Kidney capillary endothelial cell (primary cell): ENCODE measurements at regions not wholly inside any gene's neighbourhood (a gene's known extent, or its start where the extent isn't known, plus 50 kb on each side); places are given as distances from the start of the nearest gene placed in this dataset.
"Not testable (repeated sequence)": the region's sequence is repeated elsewhere in the genome, so short reads cannot be mapped to it uniquely, and the experiment has no call there.

Experiments used
- DNase-seq: peaks from one replicate; pipeline ENCODE4 v3.0.0-alpha.2; 2018; ENCODE audit warnings: low spot score

DNA sequence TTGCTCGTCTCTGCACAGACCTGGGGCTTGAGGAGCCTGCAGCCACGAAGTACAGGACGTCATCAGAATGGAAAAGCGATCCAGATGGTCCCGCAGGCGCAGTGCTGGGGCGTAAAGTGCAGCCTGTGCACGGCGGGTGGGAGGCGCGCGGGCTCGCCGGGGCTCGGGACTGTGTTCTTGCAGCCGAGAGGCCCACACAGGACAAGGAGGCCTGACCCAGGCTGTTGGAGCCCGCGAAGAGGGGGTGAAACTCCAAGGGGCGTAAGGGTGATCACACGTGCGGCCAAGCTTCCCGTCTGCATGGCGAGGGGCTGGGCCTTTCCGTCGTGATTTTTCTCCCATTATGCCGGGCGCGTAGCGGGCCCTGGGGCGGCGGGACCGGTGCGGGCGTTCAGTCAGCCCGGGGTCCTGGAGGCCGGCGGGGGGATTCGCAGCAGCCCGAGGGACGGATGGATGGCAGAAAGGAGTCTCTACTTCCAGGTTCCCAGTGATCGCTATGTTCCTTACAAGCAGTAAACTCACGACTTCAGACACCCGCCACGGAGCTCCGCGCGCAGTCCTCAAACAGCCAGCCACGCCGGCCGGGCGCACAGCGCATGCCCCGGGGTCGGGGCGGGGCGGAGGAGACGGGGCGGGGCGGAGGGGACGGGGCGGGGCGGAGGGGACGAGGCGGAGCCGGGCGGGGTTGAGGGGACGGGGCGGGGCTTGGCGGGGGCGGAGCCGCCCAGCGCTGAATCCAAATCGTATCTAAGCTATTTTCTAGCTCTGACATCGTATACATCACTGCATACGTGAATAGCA, 141.0 kb upstream of the KCNJ18 start:
- DNase-seq, result peak; percentile 70

DNA sequence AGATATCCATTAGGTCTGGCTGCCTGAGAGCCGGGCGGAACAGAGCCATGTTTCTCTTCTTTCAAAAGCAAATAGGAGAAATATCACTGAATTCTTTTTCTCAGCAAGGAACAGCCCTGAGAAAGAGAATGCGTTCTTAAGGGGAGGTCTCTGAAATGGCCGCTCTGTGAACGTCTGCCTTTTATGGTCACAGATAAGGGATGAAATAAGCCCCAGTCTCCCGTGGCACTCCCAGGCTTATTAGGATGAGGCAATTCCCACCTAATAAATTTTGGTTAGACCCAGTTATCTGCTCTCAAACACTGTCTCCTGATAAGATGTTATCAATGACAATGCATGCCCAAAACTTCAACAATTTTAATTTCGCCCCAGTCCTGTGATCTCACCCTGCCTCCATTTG, 133.4 kb upstream of the KCNJ18 start:
- not testable (repeated sequence) for DNase-seq

GRCh38 chr17:21564262-21564661, 128.1 kb upstream of the KCNJ18 start:
- no peak for DNase-seq

DNA sequence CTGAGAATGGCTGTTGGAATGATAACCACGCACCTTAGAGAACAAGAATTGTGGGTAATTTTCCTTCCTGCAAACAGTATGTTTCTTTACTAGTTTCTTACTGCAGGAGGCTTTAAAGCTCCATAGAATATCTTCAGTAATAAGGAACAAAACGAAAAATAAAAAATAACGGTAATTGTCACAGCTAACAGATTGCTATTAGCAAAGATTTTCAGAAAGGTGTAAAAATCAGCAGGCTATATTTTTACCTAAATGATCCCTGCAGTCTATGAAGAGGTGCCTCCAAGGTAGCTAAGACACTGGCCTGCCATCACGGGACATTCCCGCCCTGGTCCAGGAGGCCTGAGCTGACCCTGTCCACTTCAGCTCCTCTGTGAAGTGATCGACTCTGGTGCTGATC, 127.6 kb upstream of the KCNJ18 start:
- DNase-seq, result not testable (repeated sequence)

- DNase-seq, result not testable (repeated sequence)
These were observed 121.9 kb upstream of the KCNJ18 start for GRCh38 chr17:21570427-21570826.

DNA sequence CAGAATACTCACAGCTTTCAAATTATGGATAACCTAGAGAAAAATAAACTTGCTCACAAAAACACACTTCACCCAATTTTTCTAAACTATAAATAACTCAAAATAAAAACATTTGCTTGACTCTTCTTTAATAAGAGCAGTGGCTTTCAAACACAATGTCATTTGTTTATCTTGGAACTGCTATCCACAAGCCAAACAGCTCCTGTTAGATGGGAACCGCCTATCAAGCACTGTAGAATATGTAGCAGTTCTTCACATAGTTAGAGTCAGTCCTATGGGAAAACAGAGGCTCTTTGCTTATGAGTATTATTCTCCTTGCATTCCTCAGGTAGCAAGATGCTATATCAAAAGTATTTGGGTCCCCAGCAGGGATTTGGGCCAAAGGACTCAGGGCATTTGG, 120.2 kb upstream of the KCNJ18 start:
- not testable (repeated sequence) for DNase-seq

DNA sequence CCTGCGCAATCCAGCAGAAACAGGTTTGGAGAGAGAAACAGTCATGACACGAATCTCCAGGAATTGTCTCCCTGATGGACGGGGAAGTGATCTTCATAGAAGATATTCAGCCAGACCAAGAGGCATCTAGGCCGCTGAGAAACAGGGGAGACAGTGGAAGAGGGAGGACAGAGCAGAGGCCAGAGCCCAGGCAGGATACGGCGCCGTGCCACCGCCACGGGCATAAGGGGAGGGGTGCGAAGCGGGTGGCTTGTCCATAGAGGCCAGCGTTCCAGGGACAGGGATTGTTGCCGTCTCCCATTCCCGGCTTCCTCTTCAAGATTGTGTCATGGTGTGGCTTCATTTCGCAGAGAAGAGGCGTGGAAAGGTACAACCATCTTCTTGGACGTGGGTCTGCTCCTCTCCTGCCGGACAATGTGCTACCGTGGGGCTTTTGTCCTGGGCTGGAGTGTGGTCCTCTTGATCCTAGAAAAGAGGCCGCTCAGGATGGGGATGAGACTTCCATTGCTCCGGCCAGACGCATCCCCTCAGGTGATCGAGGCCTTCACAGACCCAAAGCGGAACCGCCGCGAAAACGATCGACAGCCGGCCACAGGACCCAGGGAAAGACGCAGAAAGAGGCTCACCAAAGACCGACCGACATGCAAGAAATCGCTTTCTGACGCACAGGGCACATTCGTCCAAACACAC, 118.9 kb upstream of the KCNJ18 start:
- DNase-seq, result not testable (repeated sequence)

- no peak for DNase-seq
These were observed 118.2 kb upstream of the KCNJ18 start for GRCh38 chr17:21573961-21574610.

GRCh38 chr17:21574611-21575255, 117.6 kb upstream of the KCNJ18 start:
- not testable (repeated sequence) for DNase-seq

DNA sequence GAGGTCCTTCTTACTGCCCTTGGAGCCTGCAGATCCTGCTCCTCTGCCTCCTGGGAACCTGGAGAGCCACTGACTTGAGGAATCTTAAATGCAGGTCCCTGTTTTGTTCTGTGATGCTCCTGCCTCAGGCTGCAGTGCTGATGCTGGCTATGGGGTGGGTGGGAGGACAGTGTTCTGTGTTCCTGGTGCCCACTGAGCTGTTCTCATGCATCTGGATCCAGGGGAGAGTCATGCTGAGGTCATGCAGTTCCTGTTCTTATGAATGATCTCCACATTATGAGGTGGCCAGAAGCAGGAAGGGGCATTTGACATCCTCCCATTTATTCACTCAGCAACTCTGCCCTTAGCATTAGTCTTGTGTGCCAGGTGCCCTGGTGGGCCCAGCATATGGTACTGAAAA, 113.5 kb upstream of the KCNJ18 start:
- peak; percentile 66 for DNase-seq

DNA sequence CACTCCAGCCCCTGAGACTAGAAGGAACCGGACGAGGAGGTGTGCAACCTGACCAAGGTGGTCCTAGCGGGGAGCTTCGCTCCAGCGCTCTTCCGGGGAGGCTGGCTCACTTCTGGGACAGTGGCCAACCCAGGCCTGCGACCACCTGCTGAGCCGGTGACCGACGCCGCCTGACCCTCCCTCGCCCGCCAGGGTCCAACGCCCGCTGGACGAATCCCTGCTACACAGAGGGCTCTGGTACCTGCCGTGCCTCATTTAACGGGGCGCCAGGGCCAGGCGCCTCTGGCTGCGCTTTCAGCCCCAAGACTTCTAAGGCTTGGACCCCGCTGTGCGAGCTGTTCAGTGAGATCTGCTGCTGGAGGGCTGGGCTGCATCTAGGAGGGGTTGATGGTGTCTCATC, 99.5 kb upstream of the KCNJ18 start:
- no peak for DNase-seq

GRCh38 chr17:21593452-21594105, 98.7 kb upstream of the KCNJ18 start:
- DNase-seq, result not testable (repeated sequence)

- DNase-seq, result no peak
These were observed 97.2 kb upstream of the KCNJ18 start for GRCh38 chr17:21595086-21595485.

DNA sequence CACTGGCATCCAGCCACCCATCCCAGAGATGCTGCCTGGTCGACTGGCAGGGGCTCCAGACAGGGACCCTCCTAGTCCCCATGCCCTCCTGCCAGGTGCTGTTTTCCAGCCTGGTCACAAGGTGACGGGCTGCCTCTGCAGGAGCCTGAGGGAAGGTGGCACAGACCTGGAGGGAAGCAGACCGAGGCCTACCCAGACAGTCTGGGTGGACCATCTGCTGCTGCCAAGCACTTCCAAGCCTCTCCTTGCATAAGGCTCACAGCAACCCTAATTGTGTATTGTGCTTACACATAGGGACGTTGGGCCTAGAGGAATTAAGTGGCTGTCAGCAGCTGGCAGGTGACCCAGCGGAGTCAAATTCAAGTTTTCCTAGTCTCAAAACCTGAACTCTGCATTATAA, 90.1 kb upstream of the KCNJ18 start:
- no peak for DNase-seq

DNA sequence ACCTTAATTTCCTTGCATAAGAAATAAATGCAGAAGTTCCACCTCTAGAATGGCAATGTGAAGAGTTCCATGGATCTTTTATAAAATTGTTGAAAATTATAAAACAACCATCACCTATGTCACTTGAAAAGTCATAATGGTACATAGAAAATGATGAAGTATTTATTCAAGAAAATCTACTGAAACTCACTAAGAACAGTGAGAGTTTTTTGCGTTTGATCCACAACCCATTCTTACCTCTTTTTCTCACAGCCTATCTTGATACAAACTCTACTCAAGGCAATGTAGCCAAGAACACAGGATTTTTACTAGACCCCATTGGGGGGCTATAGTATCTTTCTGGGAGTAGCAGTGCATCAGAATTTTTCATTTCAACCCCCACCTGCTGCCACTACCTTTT, 89.0 kb upstream of the KCNJ18 start:
- not testable (repeated sequence) for DNase-seq

DNA sequence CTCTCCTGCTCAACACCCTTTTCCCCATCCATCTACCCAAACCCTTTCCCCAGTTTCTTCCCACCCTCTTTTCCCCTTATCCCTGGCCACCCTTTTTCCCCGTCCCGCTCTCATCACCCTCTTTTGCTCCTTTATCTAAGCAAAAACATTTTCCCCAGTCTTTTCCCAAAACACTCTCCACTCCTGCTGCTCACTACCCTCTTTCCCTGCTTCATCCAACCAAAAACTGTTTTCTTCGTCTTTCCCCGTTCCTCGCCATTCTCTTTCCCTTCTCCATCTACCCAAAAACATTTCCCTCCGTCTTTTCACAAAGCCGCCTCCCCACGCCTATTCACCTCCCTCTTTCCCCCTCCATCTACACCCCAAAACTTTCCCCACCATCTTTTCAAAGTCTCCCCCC, 80.9 kb upstream of the KCNJ18 start:
- DNase-seq, result not testable (repeated sequence)

DNA sequence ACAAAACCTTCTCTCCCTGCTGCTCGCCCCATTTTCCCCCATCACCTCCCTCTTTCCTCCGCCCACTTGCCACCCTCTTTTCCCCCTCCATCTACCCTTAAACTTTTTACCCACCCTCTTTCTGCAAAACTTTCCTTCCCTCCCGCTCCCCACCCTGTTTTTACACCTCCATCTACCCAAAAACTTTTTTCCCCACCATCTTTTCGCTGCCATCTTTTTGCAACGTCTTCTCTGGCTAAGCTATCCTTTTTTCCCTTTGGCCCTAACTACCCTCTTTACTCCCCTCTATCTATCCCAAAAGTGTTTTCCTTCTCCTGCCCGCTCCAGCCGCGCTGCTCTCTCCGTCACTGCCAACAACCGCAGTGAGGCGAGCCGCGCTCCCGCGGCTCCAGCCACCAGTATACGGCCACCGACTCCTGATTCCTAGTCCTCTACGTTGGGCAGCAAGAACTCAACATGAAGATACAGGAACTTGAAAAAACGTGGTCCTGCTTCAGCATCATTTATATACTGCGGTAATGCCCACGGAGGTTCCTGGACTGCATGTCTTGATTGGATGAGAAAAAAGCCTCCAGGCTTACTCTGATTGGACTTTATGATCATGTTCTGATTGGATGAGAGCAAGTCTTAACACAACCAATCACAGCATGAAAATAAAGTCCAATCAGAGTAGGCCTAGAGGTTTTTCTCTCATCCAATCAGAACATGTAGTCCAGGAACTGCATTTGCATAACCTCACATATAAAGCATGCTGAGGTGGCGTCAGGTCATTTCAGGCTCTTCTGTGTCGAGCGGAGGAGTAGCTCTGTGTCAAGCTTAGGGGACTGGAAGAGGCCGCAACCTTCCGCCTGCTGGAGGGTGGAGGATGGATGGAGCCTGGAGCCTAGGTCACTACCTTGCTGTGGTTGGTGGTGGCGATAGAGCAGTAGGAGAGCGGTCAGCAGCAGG, 79.9 kb upstream of the KCNJ18 start:
- not testable (repeated sequence) for DNase-seq

GRCh38 chr17:21613071-21613429, 79.3 kb upstream of the KCNJ18 start:
- DNase-seq, result no peak

GRCh38 chr17:21626987-21627386, 65.3 kb upstream of the KCNJ18 start:
- DNase-seq, result not testable (repeated sequence)
